ENCODE measurements at regions not wholly inside any gene's neighbourhood (a gene's known extent, or its start where the extent isn't known, plus 50 kb on each side); places are given as distances from the start of the nearest gene placed in this dataset.
"Not testable (repeated sequence)": the region's sequence is repeated elsewhere in the genome, so short reads cannot be mapped to it uniquely, and the experiment has no call there.

DNA sequence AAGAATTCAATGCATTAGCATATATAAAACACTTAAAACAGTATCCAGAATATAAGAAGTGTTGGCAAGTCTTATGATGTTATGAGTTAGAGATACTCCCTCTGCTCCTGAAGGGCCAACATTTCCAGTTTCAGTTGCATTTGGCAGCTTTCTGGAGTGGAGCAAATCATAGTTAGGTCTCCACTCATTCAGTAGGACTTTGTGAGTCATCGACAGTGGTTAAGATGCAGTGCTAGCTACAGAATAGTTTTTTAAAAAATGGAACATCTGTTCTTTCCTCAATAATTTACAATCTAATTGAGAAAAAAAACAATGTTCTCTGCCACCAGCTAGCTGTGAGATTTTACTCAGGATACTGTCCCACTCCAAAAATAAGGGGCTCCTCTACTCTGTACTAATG lies 389.1 kb downstream of the HLX start:
- DNase-seq, result no peak

DNA sequence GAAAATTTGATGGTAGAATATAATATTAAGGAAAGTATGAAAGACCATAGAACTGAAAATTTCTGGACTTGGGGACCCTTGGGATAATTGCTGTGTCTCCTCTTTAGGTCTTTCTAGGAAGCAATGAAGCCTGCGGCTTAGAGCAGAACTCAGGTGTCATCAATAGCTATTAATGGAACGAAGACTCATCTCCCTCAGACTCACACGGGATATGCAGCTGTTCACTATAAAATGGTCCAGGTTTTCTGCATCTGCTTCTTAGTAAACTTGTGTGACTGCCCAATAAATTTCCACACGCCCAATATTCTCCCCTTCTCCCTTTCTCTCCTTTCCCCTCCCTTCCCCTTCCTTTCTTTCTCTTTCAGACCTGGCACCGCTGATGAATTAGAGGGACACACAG lies 392.5 kb downstream of the HLX start:
- no peak for DNase-seq

GRCh38 chr1:221272940-221273339 lies 393.7 kb downstream of the HLX start:
- DNase-seq, result no peak

DNA sequence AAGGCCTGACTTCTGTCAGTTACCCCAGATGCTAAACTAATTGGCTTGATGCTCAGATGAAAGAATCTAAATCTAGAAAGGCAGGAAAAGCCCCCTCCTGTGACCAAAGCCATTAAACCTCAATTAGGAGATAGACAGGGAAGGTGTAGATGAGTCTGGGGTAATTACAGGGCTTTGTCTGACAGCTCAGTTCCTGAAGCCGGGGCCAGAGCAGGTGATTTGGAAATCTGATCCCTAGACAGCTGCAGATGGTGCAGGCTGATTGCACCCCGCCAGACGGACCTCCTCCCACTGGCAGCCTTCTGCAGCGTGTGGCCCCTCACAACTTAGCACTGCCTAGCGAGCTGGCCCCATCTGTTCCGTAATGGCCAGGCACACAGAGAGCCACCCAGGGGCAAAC lies 395.1 kb downstream of the HLX start:
- no peak for DNase-seq

DNA sequence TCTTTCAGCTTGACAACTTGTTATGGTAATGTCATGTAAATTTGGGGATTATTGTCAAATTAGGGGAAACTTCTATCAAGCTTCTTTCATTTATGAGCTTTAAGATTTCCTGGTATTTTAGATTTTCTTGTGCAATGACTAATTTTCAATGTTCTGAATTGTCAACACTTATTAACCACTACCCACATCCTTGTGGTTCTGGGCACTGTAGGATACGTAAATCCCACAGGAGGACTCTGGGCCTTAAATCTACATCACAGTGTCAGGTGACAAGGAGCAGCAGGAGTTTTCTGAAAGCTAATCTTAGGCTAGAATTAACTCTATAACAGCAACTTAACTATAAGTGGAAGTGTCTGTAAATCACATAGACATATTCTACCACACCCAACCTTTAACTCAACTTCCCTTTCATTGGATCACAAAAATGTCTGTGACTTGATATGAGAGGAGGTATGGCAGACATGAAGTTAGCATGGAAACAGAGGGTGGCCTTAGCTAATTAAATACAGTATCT lies 397.7 kb downstream of the HLX start:
- DNase-seq, result no peak

DNA sequence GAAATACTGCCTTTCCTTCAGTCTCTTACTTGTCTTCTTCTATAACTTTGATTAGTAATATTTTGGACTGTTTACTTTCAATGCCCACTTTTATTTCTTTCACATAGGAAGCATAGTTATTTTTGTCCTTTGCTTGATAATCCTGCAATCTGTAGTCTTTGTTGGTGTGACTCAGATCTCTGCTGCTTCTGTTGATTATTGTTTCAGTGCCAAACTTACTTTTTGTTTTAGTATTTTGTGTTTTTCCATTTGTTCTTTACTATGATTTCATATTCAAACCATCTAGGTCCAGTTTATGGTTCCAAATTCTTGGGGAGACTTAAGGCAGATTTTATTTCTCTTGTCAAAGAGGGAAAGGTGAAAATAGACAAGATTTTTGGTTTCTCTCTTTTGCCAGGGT lies 399.9 kb downstream of the HLX start:
- DNase-seq, result no peak

- DNase-seq, result no peak
These were observed 404.3 kb downstream of the HLX start for GRCh38 chr1:221283532-221283931.

DNA sequence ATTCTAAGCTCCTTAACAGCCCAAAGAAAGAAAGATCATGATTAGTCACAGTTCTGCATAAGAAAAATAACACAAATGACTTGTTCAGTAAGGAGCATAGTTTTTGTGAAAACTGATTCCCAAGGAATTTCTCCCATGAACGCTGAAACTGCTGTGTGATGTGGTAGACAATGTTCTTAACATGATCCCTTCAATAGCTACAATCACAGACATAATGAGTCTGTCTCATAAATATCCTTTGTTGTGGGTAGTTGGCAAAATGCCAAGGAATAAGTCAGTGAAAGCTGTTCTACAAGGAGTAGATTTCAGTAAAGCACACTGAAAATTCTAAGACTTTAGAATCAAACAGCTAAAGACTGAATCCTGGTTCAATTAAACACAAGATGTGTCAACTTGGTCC lies 404.8 kb downstream of the HLX start:
- DNase-seq, result no peak

DNA sequence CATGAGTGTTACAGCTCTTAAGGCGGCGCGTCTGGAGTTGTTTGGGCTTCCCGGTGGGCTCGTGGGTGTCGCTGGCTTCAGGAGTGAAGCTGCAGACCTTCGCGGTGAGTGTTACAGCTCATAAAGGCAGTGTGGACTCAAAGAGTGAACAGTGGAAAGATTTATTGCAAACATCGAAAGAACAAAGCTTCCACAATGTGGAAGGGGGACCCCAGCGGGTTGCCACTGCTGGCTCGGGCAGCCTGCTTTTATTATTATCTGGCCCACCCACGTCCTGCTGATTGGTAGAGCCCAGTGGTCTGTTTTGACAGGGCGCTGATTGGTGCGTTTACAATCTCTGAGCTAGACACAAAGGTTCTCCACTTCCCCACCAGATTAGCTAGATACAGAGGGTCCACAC lies 405.7 kb downstream of the HLX start:
- not testable (repeated sequence) for DNase-seq

- DNase-seq, result not testable (repeated sequence)
These were observed 406.4 kb downstream of the HLX start for GRCh38 chr1:221285458-221286210.

- DNase-seq, result no peak
These were observed 407.2 kb downstream of the HLX start for GRCh38 chr1:221286399-221286798.

DNA sequence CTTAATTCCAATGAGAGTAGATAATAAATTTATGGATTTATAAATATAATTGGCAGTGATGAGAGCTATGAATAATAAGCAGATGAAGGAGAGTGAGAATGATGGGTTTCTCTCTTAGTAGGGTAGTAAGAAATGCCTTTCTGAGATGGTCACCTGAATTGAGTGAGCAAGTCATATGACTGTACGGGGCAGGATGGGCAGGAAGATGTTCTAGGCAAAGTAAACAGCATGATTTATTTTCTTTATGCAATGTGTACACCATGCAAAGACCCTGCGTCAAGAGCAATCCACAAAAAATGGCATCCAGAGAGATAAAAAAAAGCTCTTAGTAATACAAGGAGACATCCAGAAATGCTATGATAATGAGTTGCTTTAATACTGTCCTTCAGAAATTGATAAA lies 409.9 kb downstream of the HLX start:
- no peak for DNase-seq

DNA sequence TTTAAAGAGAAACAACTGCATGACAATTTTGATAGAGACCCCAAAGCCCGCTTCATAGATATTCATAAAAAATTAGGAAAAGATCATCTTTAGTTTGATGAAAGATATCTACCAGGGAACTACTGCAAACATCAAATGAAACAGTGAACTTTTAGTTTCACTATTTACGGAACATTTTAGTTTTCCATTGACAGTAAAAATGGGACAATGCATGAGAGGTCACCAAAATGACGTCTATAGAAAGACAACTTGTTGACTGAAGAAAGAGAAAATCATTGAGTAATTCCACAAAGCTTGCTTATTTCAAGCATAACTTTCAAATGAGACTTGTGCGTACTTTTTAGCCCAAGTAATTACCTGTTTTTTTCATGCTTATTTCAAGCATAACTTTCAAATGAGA lies 411.4 kb downstream of the HLX start:
- no peak for DNase-seq

DNA sequence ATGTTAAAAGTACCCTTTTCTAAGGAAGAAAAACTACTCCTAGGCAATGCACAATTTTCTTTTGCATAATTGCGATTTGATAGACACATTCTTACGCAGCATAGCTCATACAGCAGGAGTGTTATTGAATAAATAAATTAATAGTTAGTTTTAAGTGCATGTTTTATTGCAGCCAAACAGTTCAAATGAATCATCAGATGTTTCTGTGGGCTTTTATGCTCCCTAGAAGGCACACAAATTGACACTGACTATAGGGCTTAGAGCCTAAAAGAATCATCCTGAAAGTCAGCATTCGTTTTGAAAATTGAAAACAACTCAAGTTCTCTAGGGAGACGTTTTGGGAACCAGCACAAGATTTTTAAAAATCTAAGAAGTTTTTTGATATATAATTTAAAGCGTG lies 411.9 kb downstream of the HLX start:
- no peak for DNase-seq

GRCh38 chr1:221292652-221293051 lies 413.4 kb downstream of the HLX start:
- DNase-seq, result no peak

- no peak for DNase-seq
These were observed 415.0 kb downstream of the HLX start for GRCh38 chr1:221294242-221294641.

- no peak for DNase-seq
These were observed 423.1 kb downstream of the HLX start for GRCh38 chr1:221302357-221302756.

GRCh38 chr1:221302810-221303209 lies 423.6 kb downstream of the HLX start:
- DNase-seq, result no peak

GRCh38 chr1:221303623-221304022 lies 424.4 kb downstream of the HLX start:
- no peak for DNase-seq

DNA sequence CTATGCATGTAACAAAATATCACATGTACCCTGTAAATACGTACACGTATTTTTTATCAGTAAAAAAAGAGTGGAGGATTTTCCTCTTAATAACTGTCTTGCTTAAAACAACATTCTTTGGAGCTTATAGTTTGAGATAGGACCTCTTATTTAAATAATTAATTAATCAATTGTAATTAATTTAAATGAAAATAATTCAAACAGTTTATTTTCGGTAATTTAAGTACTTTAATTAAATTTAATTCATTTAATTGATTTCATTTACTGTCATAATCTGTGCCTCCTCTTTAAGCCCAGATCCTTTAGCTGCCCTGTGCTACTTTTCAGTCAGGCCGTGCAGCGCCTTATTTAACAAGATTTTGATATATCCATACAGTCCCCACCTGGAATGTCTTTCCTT lies 427.0 kb downstream of the HLX start:
- DNase-seq, result no peak

DNA sequence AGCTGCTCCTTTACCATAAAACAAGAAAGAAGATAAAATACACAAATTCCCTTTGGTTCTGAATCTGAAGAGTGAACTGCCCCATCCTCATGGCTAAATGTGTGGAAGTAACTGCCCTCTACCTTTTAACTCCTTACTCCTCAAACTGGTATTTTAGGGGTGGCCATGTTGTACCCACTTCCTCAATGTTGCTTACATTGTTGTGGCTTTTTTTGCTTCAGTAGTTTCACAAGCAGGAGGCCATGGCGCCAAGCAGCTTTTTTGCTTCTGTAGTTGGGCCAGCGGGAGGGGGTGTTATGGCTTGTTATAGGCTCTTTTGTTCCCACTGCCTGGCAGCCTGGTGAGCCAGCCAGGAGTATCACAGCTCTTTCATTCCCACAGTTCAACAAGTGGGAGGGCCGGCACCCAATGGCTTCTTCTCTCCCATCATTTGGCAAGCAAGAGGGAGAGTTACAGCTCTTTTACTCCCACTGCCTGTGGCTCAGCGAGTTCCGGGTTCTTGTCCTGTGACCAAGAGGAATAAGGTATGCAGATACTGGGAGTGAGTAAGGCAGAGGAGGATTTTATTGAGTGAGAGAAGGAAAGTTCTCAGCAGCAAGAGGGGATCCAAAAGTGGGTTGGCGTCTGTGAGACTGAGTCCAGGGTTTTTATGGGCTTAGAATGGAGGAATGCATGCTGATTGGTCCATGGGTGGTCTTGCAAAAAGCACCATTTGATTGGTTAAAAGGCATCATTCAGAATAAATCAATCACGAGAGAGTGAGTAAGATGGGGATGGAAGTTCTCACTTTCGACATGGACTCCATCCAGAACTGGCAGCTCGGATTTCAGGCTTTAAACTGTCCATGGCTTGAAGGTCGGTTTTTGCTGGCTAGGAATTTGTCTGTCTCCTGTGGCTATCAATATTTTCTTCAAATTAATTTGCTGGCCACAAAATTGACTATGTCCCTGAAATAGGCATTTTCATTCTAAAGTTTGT lies 429.6 kb downstream of the HLX start:
- no peak for DNase-seq

DNA sequence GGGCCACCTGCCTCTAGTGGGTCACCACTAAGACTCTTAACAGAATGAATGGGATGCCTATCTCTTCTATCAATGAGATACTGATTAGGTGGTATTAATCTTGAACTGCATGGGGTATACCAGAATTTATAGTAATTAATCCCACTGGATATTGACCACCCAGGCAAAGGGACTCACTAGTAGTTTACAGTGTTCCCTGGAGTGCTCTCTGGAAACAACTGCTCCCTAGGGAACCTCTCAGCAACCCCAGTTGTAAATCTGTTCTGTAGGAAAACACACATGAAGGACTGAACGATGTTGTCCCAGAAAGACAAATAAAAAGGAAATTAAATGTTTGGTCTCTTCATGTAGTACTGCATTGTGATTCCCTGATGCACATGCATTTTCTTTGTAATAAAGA lies 430.5 kb downstream of the HLX start:
- DNase-seq, result no peak

DNA sequence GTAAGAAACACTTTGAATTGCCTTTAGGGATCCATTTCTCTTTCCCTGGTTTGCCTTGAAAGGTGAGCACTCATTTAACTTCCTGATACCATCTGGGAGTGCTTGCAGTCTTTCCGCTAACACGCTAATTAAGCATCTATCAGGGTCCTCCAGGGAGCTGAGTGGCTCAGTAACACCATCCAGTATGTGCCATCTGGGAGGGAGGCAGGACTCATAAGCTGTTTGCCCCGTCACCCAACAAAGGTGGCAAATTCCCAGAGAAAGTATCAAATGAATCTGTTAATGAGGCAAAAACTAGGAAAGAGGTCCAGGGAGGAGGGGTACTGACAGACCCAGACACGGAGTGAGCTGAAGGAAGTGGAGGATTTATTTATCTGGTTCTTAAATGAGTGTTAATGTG lies 430.9 kb downstream of the HLX start:
- DNase-seq, result no peak

DNA sequence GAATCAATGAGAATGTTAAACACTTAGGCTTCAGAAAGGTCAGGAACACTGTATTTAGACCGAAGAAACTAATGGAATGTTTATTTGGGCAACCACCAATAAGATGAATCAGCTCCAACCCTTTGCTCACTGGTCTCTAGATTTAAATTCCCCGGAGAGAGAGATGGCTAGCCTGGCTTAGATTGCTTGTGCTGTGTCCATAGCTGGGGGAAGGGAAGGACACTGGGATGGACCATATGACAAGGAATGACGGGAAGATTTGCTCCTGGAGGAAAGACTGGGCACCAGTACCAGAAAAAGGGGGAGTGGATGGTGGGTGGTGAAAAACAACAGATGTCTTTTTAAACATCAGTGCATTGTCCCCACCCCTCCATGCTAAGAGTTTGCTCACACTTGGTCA lies 426.6 kb downstream of the DUSP10 start:
- DNase-seq, result no peak
